Activated T-cell treated with anti-CD3 and anti-CD28 coated beads, Interleukin-2, amount 50 U/mL, for 4 hours (primary cell): ENCODE measurements at regions not wholly inside any gene's neighbourhood (a gene's known extent, or its start where the extent isn't known, plus 50 kb on each side); places are given as distances from the start of the nearest gene placed in this dataset.

Experiments used
- ATAC-seq, 2 donors: fragments of 200-7000 bp; cut with Tn5 transposase; one replicate each; pipeline ENCODE4 v1.10.0; 2021
- DNase-seq: peaks from one replicate; pipeline ENCODE4 v3.0.0-alpha.2; 2020
- H3K27me3 Mint-ChIP-seq: one replicate; pipeline ENCODE4 v1.8.0; 2021; ENCODE audit warnings: low read depth, mixed read lengths
- H3K36me3 Mint-ChIP-seq: one replicate; pipeline ENCODE4 v1.8.0; 2022; ENCODE audit warnings: mixed read lengths; ENCODE audit not compliant: insufficient read depth
- H3K4me1 Mint-ChIP-seq: one replicate; pipeline ENCODE4 v1.8.0; 2021; ENCODE audit warnings: low read depth, mixed read lengths
- H3K4me3 Mint-ChIP-seq: one replicate; pipeline ENCODE4 v1.8.0; 2021; ENCODE audit warnings: mild to moderate bottlenecking, moderate library complexity, mixed read lengths
- H3K9me3 Mint-ChIP-seq: one replicate; pipeline ENCODE4 v1.8.0; 2021; ENCODE audit warnings: mixed read lengths

- ATAC-seq (peak; percentile 40 to 45), DNase-seq (no peak)
- Mint-ChIP-seq H3K36me3 (no peaks in the 10 kb centered on the region), H3K4me3 (no peak overlapping the region), H3K4me1 (peaks cover 28% of the 10 kb centered on the region), H3K9me3 (no peaks in the 10 kb centered on the region), H3K27me3 (no peaks in the 10 kb centered on the region)
These were observed 69.8 kb upstream of the ATP5PO start for GRCh38 chr21:33985117-33986050.

GRCh38 chr21:33984021-33984481, 68.4 kb upstream of the ATP5PO start:
- no peak for ATAC-seq
- no peaks in the 10 kb centered on the region for H3K9me3 Mint-ChIP-seq
- peaks cover 31% of the 10 kb centered on the region for H3K4me1 Mint-ChIP-seq
- H3K36me3 Mint-ChIP-seq: no peaks in the 10 kb centered on the region
- no peak for DNase-seq
- H3K27me3 Mint-ChIP-seq: no peaks in the 10 kb centered on the region
- no peak overlapping the region for H3K4me3 Mint-ChIP-seq

GRCh38 chr21:33981391-33982101, 65.9 kb upstream of the ATP5PO start:
- no peak for ATAC-seq
- H3K4me3 Mint-ChIP-seq: no peak overlapping the region
- DNase-seq: no peak
- H3K9me3 Mint-ChIP-seq: no peaks in the 10 kb centered on the region
- H3K36me3 Mint-ChIP-seq: no peaks in the 10 kb centered on the region
- H3K4me1 Mint-ChIP-seq: peaks cover 51% of the 10 kb centered on the region
- no peaks in the 10 kb centered on the region for H3K27me3 Mint-ChIP-seq

GRCh38 chr21:33980276-33980916, 64.8 kb upstream of the ATP5PO start:
- Mint-ChIP-seq H3K27me3 (no peaks in the 10 kb centered on the region), H3K9me3 (no peaks in the 10 kb centered on the region), H3K36me3 (no peaks in the 10 kb centered on the region), H3K4me1 (peaks cover 53% of the 10 kb centered on the region), H3K4me3 (no peak overlapping the region)
- ATAC-seq: no peak
- no peak for DNase-seq

GRCh38 chr21:33978585-33978984, 63.0 kb upstream of the ATP5PO start:
- H3K4me1 Mint-ChIP-seq: peaks cover 56% of the 10 kb centered on the region
- ATAC-seq (no peak), DNase-seq (no peak)
- peaks cover 3% of the 10 kb centered on the region for H3K36me3 Mint-ChIP-seq
- no peaks in the 10 kb centered on the region for H3K27me3 Mint-ChIP-seq
- no peaks in the 10 kb centered on the region for H3K9me3 Mint-ChIP-seq
- no peak overlapping the region for H3K4me3 Mint-ChIP-seq

GRCh38 chr21:33977721-33978369, 62.2 kb upstream of the ATP5PO start:
- peaks cover 3% of the 10 kb centered on the region for H3K36me3 Mint-ChIP-seq
- H3K4me3 Mint-ChIP-seq: no peak overlapping the region
- H3K27me3 Mint-ChIP-seq: no peaks in the 10 kb centered on the region
- H3K4me1 Mint-ChIP-seq: peaks cover 52% of the 10 kb centered on the region
- DNase-seq (no peak), ATAC-seq (no peak)
- H3K9me3 Mint-ChIP-seq: no peaks in the 10 kb centered on the region

- ATAC-seq: peak in 1 of 2 donors; percentile 1
- Mint-ChIP-seq H3K36me3 (peaks cover 3% of the 10 kb centered on the region), H3K4me1 (peaks cover 54% of the 10 kb centered on the region), H3K4me3 (peak overlapping the region; percentile 77), H3K9me3 (no peaks in the 10 kb centered on the region), H3K27me3 (no peaks in the 10 kb centered on the region)
- DNase-seq: no peak
These were observed 61.6 kb upstream of the ATP5PO start for GRCh38 chr21:33977017-33977720.

GRCh38 chr21:33976082-33977016, 60.7 kb upstream of the ATP5PO start:
- Mint-ChIP-seq H3K4me1 (peaks cover 58% of the 10 kb centered on the region), H3K4me3 (peak overlapping the region; percentile 77), H3K36me3 (peaks cover 8% of the 10 kb centered on the region), H3K27me3 (no peaks in the 10 kb centered on the region), H3K9me3 (no peaks in the 10 kb centered on the region)
- ATAC-seq: peak; percentile 70 to 72
- DNase-seq: peak; percentile 62

- no peaks in the 10 kb centered on the region for H3K27me3 Mint-ChIP-seq
- DNase-seq: peak; percentile 58
- H3K9me3 Mint-ChIP-seq: no peaks in the 10 kb centered on the region
- H3K4me1 Mint-ChIP-seq: peaks cover 52% of the 10 kb centered on the region
- peaks cover 11% of the 10 kb centered on the region for H3K36me3 Mint-ChIP-seq
- ATAC-seq: peak; percentile 79 to 82
- H3K4me3 Mint-ChIP-seq: peak overlapping the region; percentile 77
These were observed 60.0 kb upstream of the ATP5PO start for GRCh38 chr21:33975548-33976081.

GRCh38 chr21:33974513-33975468, 59.2 kb upstream of the ATP5PO start:
- Mint-ChIP-seq H3K4me1 (peaks cover 52% of the 10 kb centered on the region), H3K27me3 (no peaks in the 10 kb centered on the region), H3K4me3 (peak overlapping the region; percentile 42), H3K9me3 (no peaks in the 10 kb centered on the region), H3K36me3 (peaks cover 15% of the 10 kb centered on the region)
- DNase-seq (no peak), ATAC-seq (peak; percentile 12 to 16)

- H3K9me3 Mint-ChIP-seq: no peaks in the 10 kb centered on the region
- H3K4me3 Mint-ChIP-seq: no peak overlapping the region
- DNase-seq (no peak), ATAC-seq (no peak)
- H3K27me3 Mint-ChIP-seq: no peaks in the 10 kb centered on the region
- H3K4me1 Mint-ChIP-seq: peaks cover 48% of the 10 kb centered on the region
- peaks cover 23% of the 10 kb centered on the region for H3K36me3 Mint-ChIP-seq
These were observed 57.7 kb upstream of the ATP5PO start for GRCh38 chr21:33973268-33973667.

- ATAC-seq: no peak
These were observed 56.9 kb upstream of the ATP5PO start for GRCh38 chr21:33972539-33972938.

More at GRCh38 chr21:33972539-33972938, 56.9 kb upstream of the ATP5PO start:
- Mint-ChIP-seq H3K4me3 (no peak overlapping the region), H3K4me1 (peaks cover 44% of the 10 kb centered on the region), H3K36me3 (peaks cover 27% of the 10 kb centered on the region), H3K27me3 (no peaks in the 10 kb centered on the region), H3K9me3 (no peaks in the 10 kb centered on the region)
- DNase-seq: no peak
